Left ventricle myocardium inferior (tissue), 1 donor: ENCODE measurements at regions not wholly inside any gene's neighbourhood (a gene's known extent, or its start where the extent isn't known, plus 50 kb on each side); places are given as distances from the start of the nearest gene placed in this dataset.

ENCODE experiments used
- DNase-seq: peaks from one replicate; pipeline ENCODE4 v3.0.0-alpha.2; 2020
- H3K27ac ChIP-seq: fragments of 200-600 bp; replicated peaks from 2 replicates; pipeline ENCODE4 v1.8.0; 2021
- H3K27me3 ChIP-seq: fragments of 200-600 bp; 2 replicates; pipeline ENCODE4 v1.8.0; 2021; ENCODE audit warnings: low read depth
- H3K36me3 ChIP-seq: fragments of 200-600 bp; 2 replicates; pipeline ENCODE4 v1.8.0; 2021
- H3K4me1 ChIP-seq: fragments of 200-600 bp; 2 replicates; pipeline ENCODE4 v1.8.0; 2021
- H3K4me3 ChIP-seq: fragments of 200-600 bp; 2 replicates; pipeline ENCODE4 v1.8.0; 2021; ENCODE audit warnings: mild to moderate bottlenecking, moderate library complexity
- H3K9me3 ChIP-seq: fragments of 200-600 bp; replicated peaks from 2 replicates; pipeline ENCODE4 v1.8.0; 2021
- intact Hi-C: fragments of 100-400 bp; cut with micrococcal nuclease; formaldehyde crosslinking; loops from one replicate; pipeline ENCODE4 v1.11.0; 2022
- TF ChIP-seq, protein P1 (sequence below): fragments of 200-600 bp; IDR thresholded peaks from 2 replicates; pipeline ENCODE4 v1.8.0; 2021; ENCODE audit warnings: antibody characterized with exemption, mild to moderate bottlenecking, borderline replicate concordance
- donor health status: DM: no; HTN: yes; CAD: no; lungs with severe emphysema.

- intact Hi-C loops, result no loop called here
- Histone ChIP-seq H3K4me1 (no peaks in the 10 kb centered on the region), H3K36me3 (no peaks in the 10 kb centered on the region), H3K4me3 (no peak overlapping the region), H3K27ac (no peak overlapping the region), H3K27me3 (peaks cover 78% of the 10 kb centered on the region), H3K9me3 (no peaks in the 10 kb centered on the region)
- no peak for DNase-seq
- TF ChIP-seq, protein P1, sequence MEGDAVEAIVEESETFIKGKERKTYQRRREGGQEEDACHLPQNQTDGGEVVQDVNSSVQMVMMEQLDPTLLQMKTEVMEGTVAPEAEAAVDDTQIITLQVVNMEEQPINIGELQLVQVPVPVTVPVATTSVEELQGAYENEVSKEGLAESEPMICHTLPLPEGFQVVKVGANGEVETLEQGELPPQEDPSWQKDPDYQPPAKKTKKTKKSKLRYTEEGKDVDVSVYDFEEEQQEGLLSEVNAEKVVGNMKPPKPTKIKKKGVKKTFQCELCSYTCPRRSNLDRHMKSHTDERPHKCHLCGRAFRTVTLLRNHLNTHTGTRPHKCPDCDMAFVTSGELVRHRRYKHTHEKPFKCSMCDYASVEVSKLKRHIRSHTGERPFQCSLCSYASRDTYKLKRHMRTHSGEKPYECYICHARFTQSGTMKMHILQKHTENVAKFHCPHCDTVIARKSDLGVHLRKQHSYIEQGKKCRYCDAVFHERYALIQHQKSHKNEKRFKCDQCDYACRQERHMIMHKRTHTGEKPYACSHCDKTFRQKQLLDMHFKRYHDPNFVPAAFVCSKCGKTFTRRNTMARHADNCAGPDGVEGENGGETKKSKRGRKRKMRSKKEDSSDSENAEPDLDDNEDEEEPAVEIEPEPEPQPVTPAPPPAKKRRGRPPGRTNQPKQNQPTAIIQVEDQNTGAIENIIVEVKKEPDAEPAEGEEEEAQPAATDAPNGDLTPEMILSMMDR, result no peak
Observed at GRCh38 chr9:135198144-135198543, 110.7 kb downstream of the OLFM1 start.

- no peaks in the 10 kb centered on the region for H3K4me1 ChIP-seq
- no peak overlapping the region for H3K4me3 ChIP-seq
- intact Hi-C loops, result no loop called here
- H3K9me3 ChIP-seq, result no peaks in the 10 kb centered on the region
- peaks cover 78% of the 10 kb centered on the region for H3K27me3 ChIP-seq
- DNase-seq, result no peak
- no peak overlapping the region for H3K27ac ChIP-seq
- H3K36me3 ChIP-seq, result no peaks in the 10 kb centered on the region
- TF ChIP-seq, protein P1, result no peak
Observed at GRCh38 chr9:135198586-135199285, 111.3 kb downstream of the OLFM1 start.

DNA sequence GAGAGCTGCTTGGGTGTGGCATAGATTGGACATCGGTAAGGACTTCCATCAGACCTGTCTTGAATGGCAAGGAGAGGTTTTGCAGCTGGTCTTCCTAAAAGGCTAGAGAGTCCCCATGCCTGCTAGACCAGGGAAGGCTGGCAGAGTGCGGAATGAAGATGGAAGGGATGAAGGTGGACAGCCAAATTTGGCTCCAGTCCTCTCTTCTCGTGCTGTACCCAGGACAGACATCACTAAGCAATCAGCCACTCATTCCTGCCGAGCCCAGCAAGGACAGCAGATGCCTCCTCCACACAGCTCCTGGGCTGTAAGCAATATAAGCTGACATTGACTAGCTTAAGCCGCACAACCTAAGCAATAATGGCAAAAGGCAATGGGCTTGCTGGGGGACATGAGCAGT lies 112.0 kb downstream of the OLFM1 start:
- no peak for DNase-seq
- TF ChIP-seq, protein P1, result no peak
- H3K4me1 ChIP-seq, result no peaks in the 10 kb centered on the region
- intact Hi-C loops, result no loop called here
- H3K4me3 ChIP-seq, result no peak overlapping the region
- H3K36me3 ChIP-seq, result no peaks in the 10 kb centered on the region
- H3K27ac ChIP-seq, result no peak overlapping the region
- no peaks in the 10 kb centered on the region for H3K9me3 ChIP-seq
- H3K27me3 ChIP-seq, result peaks cover 71% of the 10 kb centered on the region

DNA sequence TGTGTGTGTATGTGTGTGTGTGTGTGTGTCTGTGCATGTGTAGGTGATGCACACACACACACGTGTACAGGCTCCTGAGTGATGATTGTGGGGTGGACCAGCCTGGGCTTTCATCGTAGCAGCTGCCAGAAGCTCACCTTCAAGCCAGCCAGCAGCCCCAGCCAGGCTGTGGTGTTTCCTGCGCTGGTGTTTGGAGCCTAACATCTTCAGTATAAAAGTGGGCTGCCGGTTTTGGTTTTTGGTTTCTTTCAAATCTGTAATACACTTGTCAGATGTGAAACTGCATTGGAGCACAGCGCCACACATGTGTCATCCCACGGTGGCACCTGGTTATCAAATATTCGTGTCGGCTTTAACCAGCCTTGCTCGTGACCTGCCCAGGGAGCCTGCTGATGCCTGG lies 114.2 kb downstream of the OLFM1 start:
- H3K4me1 ChIP-seq, result no peaks in the 10 kb centered on the region
- intact Hi-C loops, result no loop called here
- TF ChIP-seq, protein P1, result no peak
- H3K4me3 ChIP-seq, result no peak overlapping the region
- H3K9me3 ChIP-seq, result no peaks in the 10 kb centered on the region
- H3K36me3 ChIP-seq, result no peaks in the 10 kb centered on the region
- peaks cover 56% of the 10 kb centered on the region for H3K27me3 ChIP-seq
- DNase-seq, result no peak
- no peak overlapping the region for H3K27ac ChIP-seq

- no peaks in the 10 kb centered on the region for H3K9me3 ChIP-seq
- intact Hi-C loops, result no loop called here
- no peaks in the 10 kb centered on the region for H3K36me3 ChIP-seq
- DNase-seq, result no peak
- TF ChIP-seq, protein P1, result no peak
- H3K27me3 ChIP-seq, result peaks cover 34% of the 10 kb centered on the region
- H3K27ac ChIP-seq, result no peak overlapping the region
- H3K4me3 ChIP-seq, result no peak overlapping the region
- no peaks in the 10 kb centered on the region for H3K4me1 ChIP-seq
Observed at GRCh38 chr9:135204177-135204576, 116.7 kb downstream of the OLFM1 start.

DNA sequence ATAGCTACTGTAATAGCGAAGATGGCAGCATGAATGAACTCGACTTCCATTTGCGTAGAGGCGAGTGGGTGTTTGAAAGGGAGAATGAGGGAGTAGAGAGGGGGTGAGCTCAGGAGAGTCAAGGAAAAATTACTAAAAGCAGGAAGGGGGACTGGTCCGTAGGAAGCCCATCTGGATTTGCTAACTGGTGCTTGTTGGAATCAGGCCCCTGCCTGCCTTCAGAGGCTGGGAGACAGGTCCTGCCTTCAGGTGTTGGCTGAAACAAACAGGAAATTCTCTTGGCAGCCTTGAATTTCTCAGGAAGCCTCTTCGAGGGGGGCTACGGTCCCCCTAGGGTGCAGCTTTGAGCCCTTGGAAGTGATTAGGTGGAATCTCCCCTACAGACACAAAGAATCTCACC lies 121.7 kb downstream of the OLFM1 start:
- Histone ChIP-seq H3K9me3 (peaks cover 12% of the 10 kb centered on the region), H3K36me3 (no peaks in the 10 kb centered on the region), H3K4me3 (no peak overlapping the region), H3K27me3 (peaks cover 44% of the 10 kb centered on the region), H3K27ac (no peak overlapping the region), H3K4me1 (peaks cover 7% of the 10 kb centered on the region)
- TF ChIP-seq, protein P1, result no peak
- DNase-seq, result no peak
- intact Hi-C loops, result no loop called here
